HG02759 (cell line): ENCODE measurements at regions not wholly inside any gene's neighbourhood (a gene's known extent, or its start where the extent isn't known, plus 50 kb on each side); places are given as distances from the start of the nearest gene placed in this dataset.
"Not testable (repeated sequence)": the region's sequence is repeated elsewhere in the genome, so short reads cannot be mapped to it uniquely, and the experiment has no call there.

ENCODE experiments used
- ATAC-seq: cut with Tn5 transposase; IDR thresholded peaks from one replicate; pipeline ENCODE4 v1.9.1; 2021; ENCODE audit warnings: mild to moderate bottlenecking, moderate library complexity; ENCODE audit not compliant: unreplicated experiment

DNA sequence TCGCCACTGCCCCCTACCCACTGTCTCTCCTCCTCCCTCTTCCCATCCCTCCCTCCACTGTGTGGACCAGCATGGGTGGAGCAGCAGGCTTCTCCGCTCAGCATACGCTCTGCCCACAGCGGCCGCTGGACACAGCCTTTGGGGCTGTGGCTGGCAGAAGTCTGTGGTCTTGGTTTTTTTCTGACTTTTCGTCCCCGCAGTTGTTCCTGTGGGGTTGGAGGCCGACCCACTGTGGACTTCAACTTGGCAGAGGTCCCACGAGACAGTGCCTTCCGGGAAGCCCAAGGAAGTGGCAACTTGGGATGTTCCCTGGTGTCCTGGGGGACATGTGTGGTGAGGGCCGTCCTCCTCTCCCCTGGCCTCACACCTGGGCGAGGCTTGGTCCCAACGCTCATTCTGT lies 162.5 kb upstream of the C1orf174 start:
- ATAC-seq, result no peak

DNA sequence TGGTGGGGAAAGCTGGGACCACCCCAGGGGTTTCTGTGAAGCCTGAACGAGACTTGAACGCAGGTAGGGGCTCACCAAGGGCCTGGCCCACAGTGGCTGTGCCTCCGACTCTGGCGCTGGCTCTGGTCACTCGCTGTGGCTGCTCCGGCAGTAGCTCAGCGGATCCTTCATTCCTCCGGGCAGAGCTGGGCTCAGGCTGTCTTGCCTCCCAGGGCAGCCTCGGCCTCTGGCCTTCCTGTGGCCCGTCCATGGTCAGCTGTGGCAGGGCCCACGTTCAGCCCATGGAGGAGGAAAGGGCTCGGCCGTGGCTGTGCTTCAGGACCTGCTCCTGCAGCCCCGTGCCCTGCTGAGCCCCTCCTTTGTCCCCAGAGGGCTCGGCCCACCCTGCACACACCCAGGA lies 162.9 kb upstream of the C1orf174 start:
- no peak for ATAC-seq

DNA sequence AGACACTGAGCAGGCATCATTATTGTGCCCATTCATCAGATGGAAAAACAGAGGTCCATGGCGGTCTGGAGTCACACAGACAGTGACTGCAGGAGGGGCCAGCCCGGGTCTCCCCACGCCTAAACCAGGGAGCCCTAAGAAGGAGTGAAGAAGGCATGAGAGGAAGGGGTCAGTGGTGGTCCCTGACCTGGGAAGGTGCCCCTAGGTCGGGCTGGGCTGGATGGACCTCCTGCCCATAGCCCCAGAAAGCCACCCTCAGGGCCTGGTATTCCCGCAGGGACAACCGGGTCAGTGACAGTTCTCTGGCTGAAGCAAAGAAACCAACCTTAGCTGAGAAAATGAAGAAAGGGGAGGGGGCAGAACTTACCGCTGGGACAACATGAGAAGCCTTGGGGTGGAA lies 163.4 kb upstream of the C1orf174 start:
- no peak for ATAC-seq

DNA sequence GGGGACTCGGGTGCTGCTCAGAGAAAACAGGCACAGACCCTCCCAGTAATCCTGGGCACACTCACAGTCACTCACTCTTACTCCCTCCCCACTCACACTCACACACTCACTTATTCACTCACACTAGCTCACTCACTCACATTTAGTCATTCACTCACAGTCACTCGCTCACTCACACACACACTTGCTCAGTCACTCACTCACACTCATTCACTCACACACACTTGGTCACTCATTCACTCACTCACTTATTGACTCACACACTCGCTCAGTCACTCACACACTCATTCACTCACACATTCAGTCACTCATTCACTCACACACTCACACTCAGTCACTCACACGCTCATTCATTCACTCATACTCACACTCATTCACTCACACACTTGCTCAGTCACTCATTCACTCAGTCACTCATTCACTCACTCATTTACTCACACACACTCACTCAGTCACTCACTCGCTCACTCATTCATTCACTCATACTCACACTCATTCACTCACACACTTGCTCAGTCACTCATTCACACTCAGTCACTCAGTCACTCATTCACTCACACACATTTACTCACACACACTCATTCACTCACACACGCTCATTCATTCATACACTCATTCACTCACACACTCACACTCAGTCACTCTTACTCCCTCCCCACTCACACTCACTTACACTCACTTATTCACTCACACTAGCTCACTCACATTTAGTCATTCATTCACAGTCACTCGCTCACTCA lies 164.2 kb upstream of the C1orf174 start:
- no peak for ATAC-seq

DNA sequence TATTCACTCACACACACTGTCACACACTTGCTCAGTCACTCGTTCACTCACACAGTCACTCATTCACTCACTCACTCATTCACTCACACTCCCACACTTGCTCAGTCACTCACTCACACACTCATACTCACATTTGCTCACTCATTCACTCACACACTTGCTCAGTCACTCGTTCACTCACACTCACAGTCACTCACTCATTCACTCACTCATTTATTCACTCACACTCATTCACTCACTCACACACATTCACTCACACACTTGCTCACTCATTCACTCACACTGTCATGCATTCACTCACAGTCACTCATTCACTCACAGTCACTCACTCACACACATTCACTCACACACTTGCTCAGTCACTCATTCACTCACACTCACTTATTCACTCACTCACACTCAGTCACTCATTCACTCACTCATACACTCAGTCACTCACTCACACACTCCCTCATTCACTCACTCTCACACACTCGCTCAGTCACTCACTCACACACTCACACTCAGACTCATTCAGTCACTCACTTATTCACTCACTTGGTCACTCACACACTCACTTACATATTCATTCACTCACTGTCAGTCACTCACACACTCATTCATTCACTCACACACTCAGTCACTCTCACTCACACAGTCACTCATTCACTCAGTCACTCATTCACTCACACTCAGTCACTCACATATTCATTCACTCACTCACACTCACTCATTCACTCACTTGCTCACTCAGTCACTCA lies 167.0 kb upstream of the C1orf174 start:
- ATAC-seq, result no peak

DNA sequence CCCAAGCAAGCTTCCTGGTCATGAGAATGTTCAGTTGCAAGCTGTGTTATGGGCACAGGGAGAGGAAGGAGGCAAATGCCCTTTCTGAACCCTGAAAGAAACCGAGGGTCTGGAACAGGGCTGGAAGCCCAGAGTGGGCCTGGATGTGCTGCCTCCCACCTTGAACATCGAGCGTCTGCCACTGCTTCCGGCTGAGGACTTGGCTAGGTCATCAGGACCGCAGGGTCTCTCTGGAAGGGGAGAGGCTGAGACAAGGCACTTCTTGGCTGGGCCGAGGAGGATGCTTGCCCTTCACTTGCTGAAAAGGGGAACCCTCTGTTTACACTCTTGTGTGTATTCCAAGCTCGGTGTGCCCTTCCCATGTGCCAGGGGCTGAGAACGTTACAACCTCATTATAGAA lies 168.0 kb upstream of the C1orf174 start:
- ATAC-seq, result no peak

DNA sequence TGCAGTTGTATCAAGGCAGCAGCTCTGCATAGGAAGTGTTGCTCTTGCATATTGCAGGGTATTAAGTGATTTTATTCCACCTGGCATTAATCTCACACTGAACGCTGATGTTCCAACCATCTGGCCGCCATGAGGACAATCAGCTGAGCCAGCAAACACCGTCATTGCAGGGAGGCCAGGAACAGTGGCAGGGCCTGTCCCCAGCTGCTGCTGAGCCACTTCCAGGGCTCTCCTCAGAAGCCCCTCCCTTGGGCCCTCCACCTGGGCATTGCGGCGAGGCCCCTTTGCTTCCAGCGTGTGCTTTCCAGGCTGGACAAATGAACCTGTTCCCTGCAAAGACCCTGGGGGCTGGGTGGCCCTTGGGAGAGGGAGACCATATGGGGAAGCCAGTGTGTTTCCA lies 171.6 kb upstream of the C1orf174 start:
- ATAC-seq, result no peak

DNA sequence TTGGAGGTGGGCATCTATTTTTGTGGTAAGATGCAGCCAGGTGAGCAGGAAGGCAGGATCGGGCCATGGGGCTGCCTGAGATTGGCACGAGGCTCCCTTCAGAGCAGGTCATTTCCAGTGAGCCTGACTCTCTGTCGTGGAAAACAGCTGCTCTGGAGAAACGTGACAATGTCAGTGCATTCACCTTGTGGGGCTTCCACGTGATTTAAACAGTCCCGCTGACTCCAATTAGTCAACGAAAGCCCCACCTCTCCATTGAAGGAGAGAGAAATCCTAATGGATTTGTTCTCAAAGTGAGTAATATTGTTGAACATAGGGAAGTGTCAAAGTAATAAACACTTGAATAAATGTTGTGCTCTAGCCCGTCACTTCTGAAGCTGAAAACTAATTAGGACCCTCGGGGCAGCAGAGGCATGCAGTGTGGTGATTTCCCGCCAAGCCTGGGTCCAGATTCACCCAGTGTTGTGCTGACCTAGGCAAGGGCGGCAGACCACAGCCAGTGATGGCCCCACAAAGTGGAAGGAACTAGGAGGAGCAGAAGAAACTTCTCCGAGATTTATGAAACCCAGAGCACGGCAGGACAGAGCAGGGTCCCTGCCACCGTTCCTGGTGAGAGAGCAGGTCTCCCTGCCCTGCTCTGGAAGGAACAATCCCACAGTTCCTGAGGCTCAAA lies 172.5 kb upstream of the C1orf174 start:
- ATAC-seq, result no peak

DNA sequence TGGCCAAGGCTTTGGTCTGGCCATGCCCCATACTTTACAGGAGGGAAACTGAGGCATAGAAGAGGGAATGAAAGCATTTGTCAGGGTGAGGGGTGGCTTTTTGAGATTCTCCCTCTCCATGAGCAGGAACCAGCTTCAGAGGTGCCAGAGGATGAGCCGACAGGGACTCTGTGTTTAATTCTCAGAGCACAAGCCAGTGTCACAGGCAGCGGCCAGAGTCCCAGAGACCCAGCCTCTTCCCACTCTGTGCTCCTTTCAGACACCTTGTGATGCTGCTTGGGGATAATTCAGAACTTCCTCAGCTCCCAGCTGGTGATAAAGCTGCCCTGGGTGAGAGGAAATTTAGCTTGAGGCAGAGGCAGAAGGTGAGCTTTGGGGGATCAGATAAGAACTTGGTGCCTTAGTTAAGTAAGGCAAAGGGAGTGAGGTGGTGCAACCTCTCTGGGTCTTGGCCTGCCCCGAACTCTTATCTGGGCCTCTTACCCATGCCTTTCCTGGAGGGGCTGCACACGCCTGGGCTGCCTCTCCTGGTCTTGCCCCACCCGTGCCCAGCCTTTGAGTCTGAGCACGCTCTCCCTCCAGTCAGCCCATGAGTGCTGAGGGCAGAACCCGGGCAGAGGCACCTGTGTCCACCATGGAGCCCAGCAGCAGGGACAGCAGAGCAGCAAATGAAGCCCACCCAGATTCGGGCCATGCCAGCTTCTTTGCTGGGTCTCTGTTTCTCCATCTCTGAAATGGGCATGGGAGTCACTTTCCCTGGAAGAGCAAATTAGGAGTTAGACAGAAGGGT lies 175.6 kb upstream of the C1orf174 start:
- no peak for ATAC-seq

DNA sequence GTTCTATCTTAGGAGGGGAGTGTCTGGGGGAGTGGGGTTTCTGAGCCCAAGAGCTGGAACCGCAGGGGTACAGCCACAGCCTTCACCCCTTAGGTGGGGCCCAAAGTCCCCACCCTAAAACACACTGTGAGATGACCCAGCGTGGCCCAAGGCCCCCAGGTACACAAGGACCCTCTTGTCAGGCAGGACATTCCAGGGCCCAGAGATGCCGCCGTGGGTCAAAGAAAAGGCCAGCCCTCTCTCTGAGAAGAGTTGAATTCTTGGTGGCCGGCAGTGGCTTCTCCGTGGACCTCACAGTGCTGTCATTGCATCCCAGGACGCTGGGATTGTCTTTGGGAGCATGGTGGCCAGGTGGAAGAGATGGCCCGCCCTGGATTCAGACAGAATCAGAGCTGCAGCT lies 176.3 kb upstream of the C1orf174 start:
- ATAC-seq, result no peak

DNA sequence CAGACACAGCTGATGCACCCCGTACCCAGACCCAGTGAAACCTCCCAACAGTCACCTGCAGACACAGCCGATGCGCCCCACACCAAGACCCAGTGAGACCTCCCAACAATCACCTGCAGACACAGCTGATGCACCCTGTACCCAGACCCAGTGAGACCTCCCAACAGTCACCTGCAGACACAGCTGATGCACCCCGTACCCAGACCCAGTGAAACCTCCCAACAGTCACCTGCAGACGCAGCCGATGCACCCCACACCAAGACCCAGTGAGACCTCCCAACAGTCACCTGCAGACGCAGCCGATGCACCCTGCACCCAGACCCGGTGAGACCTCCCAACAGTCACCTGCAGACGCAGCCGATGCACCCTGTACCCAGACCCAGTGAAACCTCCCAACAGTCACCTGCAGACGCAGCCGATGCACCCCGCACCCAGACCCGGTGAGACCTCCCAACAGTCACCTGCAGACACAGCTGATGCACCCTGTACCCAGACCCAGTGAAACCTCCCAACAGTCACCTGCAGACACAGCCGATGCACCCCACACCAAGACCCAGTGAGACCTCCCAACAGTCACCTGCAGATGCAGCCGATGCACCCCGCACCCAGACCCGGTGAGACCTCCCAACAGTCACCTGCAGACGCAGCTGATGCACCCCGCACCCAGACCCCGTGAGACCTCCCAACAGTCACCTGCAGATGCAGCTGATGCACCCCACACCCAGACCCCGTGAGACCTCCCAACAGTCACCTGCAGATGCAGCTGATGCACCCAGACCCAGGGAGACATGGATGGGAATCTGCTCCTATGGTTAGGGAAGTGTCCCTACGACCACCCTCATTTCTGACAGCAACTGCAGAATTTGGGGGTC lies 178.3 kb upstream of the C1orf174 start:
- ATAC-seq, result not testable (repeated sequence)

DNA sequence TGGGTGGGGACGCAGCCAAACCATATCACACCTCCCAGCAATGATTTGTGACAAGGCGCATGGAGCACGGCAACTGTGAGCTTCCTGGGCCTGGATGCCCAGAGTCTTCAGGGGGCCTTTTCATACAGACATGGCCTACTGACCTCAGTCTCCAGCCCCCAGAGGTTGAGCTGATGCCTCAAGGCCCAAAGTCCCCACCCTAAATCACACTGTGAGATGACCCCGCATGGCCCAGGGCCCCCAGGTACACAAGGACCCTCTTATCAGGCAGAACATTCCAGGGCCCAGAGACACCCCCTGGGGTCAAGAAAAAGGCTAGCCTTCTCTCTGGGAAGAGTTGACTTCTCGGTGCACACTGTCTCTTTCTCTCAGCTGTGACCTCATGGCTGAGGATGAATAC lies 179.7 kb upstream of the C1orf174 start:
- no peak for ATAC-seq

DNA sequence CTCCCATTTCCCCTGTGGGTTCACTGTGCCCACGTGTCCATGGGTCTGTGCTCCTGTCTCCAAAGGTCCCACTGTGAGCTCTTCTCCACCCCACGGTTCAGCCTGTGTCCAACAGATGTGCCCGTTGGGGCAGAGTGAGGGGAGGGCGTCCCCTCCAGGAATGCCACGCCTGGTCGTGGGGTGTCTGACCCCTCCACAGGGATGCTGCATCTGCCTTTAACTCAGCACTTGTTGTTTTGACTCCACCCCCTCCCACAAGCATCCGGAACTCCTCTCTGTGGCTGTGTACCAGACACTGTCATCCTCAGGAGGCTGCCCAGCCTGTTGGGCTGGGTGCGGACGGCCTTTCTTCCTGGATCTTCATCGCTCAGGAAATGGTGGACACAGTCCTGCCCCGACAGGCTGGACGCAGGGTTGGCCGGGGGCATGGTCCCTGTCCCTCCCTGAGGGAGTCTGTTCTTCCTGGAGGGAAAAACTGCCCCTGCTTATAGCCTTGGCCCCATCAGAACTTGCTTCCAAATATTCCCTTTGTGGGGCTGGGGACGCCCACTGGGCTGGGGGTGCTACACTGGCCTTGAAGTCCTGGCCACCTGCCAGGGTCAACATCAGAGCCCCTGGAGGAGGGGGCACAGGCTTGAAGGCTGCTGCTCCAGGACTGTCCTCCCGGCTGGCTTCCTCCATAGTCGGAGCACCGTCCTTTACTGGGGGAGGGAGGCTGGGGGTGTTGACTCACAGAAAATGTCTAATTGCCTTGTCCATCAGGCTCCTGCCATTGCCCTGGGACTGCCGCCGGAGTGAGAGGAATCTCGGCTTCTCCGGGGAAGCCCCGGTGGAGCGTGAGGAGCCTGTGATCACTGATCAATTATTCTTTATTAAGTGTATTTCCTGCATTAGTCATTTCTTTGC lies 182.0 kb upstream of the C1orf174 start:
- no peak for ATAC-seq

DNA sequence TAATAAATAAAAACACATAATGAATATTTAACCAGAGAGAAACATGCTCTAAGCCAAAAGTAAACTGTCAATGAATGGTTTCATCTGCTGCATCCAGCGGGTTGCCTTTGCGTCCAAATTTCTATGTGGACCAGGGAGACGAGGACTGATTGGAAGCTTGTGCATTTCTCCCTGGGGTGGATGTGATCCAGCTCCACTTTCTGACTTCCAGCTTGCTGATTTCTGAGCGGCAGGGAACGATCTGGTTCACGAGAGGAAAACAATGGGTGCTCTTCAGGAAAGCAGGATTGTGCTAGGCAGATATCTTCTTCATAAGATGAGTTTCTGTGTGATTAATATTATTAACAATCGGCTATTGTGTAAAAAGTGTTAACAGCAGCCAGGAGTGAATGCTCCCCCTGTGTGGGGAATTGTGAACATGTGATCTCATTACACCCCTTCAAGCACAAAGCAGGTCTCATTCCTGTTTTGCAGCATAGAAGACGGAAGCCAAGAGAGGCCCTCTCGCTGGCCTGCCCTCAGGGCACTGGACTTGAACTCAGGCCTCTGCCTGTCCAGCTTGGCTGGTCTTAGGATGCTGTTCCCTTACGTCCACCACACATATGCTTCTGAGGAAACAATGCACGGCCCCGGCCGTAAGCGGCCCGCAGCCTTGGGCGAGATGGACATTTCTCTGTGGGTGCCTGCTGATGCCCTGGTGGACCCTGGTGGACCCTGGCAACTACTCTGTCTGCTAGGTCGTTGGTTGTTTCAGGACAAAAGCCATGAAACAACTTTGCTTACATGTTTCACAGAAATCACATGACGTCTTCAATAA lies 183.4 kb upstream of the C1orf174 start:
- no peak for ATAC-seq

DNA sequence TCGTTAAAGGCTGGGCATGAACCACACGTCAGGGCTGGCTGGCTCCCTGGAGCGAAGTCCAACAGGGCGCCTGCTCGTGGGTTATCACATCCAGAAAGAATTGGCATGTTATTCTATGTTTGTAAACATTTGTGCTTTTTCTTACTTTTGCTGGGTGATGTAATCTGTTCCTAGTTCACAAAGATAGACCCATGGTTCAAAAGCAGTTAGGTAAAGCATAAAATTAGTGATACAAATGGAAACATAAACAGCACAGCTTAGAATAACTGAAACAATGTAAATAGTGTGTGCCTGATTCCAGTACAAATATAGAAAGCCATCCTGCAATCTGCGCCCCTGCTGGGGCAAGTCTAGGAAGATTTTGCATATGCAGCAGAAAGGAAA lies 184.0 kb upstream of the C1orf174 start:
- ATAC-seq, result no peak

DNA sequence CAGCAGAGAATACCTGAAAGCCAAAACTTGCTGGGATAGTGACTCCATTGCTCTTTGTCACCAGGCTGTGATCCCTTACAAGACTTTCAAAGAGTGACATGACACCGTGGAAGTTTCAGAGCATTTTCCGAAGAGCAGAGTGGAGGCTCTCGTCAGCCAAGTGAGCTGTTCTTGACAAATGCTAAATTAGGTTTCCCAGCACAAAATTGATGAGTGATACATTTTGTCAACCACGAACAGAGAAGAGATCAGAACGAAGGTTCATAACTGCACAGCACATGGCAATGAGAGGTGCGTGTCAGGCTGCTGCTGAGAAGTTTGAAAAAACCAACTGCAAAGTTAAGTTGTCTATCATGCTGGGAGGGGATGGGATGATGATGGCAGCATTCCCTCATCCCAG lies 184.4 kb upstream of the C1orf174 start:
- no peak for ATAC-seq

DNA sequence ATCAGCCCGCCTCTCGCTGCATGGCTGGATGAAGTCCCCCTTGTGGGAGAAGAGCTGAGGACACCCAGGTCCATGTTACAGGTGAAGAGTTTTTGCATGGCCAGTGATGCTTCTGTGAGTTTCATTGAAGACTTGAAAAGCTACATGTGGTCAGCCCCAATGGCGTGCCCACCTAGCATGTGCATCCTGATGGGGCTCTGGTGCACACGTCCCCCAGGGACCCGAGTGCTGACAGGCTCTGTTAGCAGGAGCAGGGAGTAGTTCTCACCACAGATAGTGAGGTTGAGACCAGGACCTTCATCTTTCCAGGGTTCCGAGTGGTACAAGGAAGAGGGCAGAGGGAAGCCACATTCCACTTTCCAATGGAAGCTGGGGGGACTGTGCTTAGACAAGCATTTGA lies 184.8 kb upstream of the C1orf174 start:
- no peak for ATAC-seq

DNA sequence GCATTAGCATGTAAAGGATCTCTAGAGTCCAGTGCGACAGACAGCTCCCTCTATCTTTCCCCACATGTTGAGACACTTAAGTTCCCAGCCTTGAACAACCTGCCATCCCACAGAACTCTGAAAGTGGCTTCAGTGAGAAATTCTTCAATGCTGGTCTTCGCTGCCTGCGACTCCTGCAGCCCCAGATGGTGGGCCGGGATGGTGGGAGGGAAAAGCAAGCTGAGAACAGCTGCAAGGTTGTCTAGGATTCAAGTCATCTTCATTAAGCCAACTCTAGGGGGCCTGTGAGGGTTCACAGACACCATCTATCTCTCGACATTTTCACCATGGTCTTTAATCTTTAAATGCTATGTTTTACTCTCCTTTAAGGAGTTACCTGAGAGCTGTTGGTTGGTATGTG lies 185.5 kb upstream of the C1orf174 start:
- no peak for ATAC-seq
